BJ (cell line): ENCODE measurements at regions not wholly inside any gene's neighbourhood (a gene's known extent, or its start where the extent isn't known, plus 50 kb on each side); places are given as distances from the start of the nearest gene placed in this dataset.
"Not testable (repeated sequence)": the region's sequence is repeated elsewhere in the genome, so short reads cannot be mapped to it uniquely, and the experiment has no call there.

Source experiments
- CTCF ChIA-PET: fragments of 350-600 bp; formaldehyde crosslinking; extraction: SDS; loops from one replicate; lab custom pipeline; 2021; ENCODE audit warnings: antibody characterized with exemption, inconsistent platforms; lab: Yijun Ruan, JAX
- POLR2A ChIA-PET: fragments of 300-600 bp; sonication (Branson Sonifier 250); formaldehyde crosslinking; extraction: SDS; loops from one replicate; lab custom pipeline; 2021; ENCODE audit warnings: antibody characterized with exemption; lab: Charles Lee
- DNase-seq: peaks from one replicate; pipeline ENCODE4 v3.0.0-alpha.2; 2011; ENCODE audit warnings: low read depth
- H3K27me3 ChIP-seq: 2 replicates; pipeline ENCODE4 v1.6.0; 2011; ENCODE audit warnings: low read length; ENCODE audit not compliant: control insufficient read depth, insufficient read depth
- H3K36me3 ChIP-seq: 2 replicates; pipeline ENCODE4 v1.5.1; 2011; ENCODE audit warnings: low read length; ENCODE audit not compliant: control insufficient read depth, insufficient read depth
- H3K4me3 ChIP-seq: 2 replicates; pipeline ENCODE4 v1.5.1; 2011; ENCODE audit warnings: low read depth, mild to moderate bottlenecking, control low read depth, low read length
- TF ChIP-seq, protein P1 (sequence below): IDR thresholded peaks from 2 replicates; pipeline ENCODE4 v1.5.1; 2011; ENCODE audit warnings: low read depth, mild to moderate bottlenecking, control low read depth, inconsistent platforms, low read length, moderate library complexity; ENCODE audit not compliant: insufficient read depth

DNA sequence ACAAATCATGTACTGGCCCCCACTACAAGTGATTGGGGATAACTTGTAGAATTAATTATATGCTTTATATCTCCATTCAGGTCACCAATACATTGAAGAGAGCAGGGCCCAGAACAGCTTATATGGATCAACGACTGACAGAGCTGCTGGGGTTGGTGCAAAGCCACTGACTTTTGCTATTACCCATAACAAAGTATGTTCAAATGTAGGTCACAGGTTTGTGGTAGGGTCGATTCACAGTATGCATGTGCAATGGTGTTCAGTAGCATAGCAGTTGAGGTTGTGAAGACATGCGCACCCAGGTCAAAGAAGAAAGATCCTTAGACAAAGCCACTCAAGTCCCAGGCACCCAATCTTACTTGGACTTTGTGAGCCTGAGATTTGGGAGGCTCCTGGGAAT is 110.6 kb downstream of the NBPF8 start:
- POLR2A ChIA-PET, H3K27me3 ChIP-seq, H3K4me3 ChIP-seq, H3K36me3 ChIP-seq, CTCF ChIA-PET, DNase-seq: not testable (repeated sequence)

DNA sequence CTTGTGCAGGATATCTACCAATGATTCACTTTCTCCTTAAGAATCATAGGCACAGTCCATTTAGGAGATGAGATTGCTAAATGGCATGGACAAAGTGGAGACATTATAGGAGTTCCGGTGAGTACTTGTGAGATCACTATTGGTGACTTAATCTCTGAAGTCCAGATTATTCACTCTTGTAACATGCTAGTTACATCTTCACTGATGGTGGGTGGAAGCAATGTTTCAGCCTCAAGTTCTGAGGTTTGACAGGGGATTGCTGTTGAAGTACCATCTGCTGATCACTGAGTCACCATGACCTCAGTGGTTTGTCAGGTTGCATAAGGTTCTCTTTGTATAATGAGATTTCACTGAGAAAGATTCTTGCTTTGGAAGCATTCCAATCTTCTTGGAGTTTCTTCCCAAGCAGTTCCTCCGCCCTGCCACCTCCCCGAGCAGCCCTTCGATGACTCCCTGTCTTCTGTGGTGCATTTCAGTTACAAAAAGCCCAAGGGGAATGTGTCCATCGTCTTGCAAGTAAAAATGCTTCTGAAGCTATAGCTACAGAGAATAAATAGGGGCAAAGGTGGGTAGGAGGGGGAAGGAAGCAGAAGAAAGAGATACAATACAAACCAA is 114.7 kb downstream of the NBPF8 start:
- CTCF ChIA-PET, H3K4me3 ChIP-seq, H3K36me3 ChIP-seq, H3K27me3 ChIP-seq, DNase-seq, POLR2A ChIA-PET: not testable (repeated sequence)

- H3K27me3 ChIP-seq, POLR2A ChIA-PET: not testable (repeated sequence)
Measured at GRCh38 chr1:120531455-120531854, 116.6 kb downstream of the NBPF8 start.

GRCh38 chr1:120534361-120535047 is 119.7 kb downstream of the NBPF8 start:
- POLR2A ChIA-PET, CTCF ChIA-PET, H3K36me3 ChIP-seq, H3K27me3 ChIP-seq, DNase-seq, H3K4me3 ChIP-seq: not testable (repeated sequence)

More at GRCh38 chr1:120531455-120531854, 116.6 kb downstream of the NBPF8 start:
- H3K36me3 ChIP-seq, CTCF ChIA-PET, H3K4me3 ChIP-seq, DNase-seq: not testable (repeated sequence)

- DNase-seq: peak; percentile 60
- CTCF ChIA-PET, H3K36me3 ChIP-seq, H3K4me3 ChIP-seq, POLR2A ChIA-PET, H3K27me3 ChIP-seq: not testable (repeated sequence)
Measured at GRCh38 chr1:120535052-120535451, 120.2 kb downstream of the NBPF8 start.

DNA sequence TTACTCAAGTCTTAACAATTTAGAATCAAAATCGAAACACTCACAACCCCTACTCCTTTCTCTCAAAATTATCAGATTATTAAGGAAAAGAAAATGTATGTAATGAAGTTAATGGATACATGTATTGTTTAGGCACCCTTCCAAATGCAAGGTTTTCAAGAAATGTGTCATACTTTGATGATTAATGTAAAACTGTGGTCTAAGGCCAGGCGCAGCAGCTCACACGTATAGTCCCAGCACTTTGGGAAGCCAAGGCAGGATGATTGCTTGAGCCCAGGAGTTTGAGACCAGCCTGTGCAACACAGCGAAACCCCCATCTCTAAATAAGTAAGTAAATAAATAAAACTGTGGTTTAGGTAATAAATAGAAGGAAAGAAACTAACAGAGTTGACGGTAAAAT is 126.6 kb downstream of the NBPF8 start:
- DNase-seq, CTCF ChIA-PET, POLR2A ChIA-PET: not testable (repeated sequence)

GRCh38 chr1:120542365-120542764 is 127.5 kb downstream of the NBPF8 start:
- POLR2A ChIA-PET, DNase-seq, H3K36me3 ChIP-seq, H3K4me3 ChIP-seq, CTCF ChIA-PET, H3K27me3 ChIP-seq: not testable (repeated sequence)

More for the DNA sequence above, 126.6 kb downstream of the NBPF8 start:
- H3K36me3 ChIP-seq, H3K27me3 ChIP-seq, H3K4me3 ChIP-seq: not testable (repeated sequence)

DNA sequence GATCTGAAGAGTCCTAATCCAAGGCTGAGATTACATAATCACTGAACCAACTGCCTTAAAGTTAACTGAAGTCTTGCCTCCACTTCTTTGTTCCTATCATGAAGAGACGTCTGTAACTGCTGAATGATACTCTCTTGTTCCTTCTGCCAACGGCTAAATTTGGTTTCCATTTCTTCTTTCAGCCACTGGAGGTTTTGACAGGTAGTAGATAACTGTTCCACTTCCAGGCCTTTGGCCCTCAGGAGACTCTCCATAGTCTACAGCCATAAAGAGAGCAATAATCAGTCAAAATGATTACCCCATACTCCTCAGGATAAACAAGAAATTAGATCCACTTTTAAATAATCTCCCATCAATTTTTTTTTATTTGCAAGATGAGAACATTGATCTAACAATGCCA is 128.1 kb downstream of the NBPF8 start:
- H3K36me3 ChIP-seq, POLR2A ChIA-PET, H3K4me3 ChIP-seq, H3K27me3 ChIP-seq, CTCF ChIA-PET, DNase-seq: not testable (repeated sequence)

DNA sequence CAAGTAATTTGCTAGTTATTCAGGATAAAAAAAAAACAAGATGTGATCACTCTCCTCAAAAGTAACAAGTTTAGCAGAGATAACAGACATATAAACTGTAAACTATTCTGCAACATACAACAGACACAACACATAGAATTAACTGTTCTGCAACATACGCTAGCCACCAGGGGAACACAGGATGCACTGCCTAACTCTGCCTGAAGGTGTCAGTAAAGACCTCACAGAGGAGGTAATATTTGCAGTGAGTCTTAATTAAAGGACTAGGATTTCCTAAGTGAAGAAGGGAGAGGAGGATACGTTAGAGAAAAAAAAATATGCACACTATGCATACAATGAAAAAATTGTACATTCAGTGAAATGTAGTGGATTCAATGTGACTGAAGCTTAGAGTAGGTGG is 129.6 kb downstream of the NBPF8 start:
- CTCF ChIA-PET, DNase-seq, H3K36me3 ChIP-seq, H3K4me3 ChIP-seq, POLR2A ChIA-PET, H3K27me3 ChIP-seq: not testable (repeated sequence)
- TF ChIP-seq, protein P1, sequence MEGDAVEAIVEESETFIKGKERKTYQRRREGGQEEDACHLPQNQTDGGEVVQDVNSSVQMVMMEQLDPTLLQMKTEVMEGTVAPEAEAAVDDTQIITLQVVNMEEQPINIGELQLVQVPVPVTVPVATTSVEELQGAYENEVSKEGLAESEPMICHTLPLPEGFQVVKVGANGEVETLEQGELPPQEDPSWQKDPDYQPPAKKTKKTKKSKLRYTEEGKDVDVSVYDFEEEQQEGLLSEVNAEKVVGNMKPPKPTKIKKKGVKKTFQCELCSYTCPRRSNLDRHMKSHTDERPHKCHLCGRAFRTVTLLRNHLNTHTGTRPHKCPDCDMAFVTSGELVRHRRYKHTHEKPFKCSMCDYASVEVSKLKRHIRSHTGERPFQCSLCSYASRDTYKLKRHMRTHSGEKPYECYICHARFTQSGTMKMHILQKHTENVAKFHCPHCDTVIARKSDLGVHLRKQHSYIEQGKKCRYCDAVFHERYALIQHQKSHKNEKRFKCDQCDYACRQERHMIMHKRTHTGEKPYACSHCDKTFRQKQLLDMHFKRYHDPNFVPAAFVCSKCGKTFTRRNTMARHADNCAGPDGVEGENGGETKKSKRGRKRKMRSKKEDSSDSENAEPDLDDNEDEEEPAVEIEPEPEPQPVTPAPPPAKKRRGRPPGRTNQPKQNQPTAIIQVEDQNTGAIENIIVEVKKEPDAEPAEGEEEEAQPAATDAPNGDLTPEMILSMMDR: peak; percentile 37; the same call in 1 of the 2 replicates

DNA sequence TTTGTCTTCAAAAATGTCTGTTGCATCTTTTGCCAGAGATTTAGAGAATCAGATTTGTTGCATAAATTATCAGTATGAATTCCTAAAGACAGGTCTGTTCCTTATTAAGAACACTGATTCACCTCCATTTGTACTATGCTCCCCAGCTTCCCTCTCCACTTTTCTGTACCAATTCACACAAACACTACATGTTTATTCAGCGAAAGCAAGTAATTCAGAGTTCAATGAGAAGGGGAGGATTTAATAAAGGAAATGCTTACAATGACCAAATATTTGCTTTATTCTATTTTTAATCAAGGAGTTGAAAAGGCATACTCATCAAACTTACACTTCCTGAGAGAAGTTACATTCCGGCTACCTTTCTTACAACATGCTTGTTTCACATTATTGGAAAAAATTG is 135.5 kb downstream of the NBPF8 start:
- CTCF ChIA-PET, H3K4me3 ChIP-seq, H3K36me3 ChIP-seq, POLR2A ChIA-PET, DNase-seq, H3K27me3 ChIP-seq: not testable (repeated sequence)

DNA sequence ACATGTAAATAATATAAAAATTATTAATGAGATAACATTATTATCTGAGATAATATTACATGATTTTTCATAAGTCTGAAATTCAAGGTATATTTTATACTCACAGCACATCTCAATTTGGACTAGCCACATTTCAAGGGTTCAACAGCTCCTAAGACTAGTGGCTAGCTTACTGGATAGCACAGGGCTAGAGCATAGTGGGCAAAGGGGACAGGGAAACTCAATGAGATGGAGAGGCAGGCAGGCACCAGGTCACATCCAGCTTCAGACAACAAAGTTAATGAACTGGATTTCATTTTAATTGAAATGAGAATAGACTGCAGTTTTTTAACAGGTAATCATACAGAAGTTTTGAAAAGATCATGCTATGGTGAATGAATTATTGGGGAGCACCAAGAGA is 137.4 kb downstream of the NBPF8 start:
- CTCF ChIA-PET, H3K27me3 ChIP-seq, POLR2A ChIA-PET, H3K36me3 ChIP-seq, H3K4me3 ChIP-seq, DNase-seq: not testable (repeated sequence)

DNA sequence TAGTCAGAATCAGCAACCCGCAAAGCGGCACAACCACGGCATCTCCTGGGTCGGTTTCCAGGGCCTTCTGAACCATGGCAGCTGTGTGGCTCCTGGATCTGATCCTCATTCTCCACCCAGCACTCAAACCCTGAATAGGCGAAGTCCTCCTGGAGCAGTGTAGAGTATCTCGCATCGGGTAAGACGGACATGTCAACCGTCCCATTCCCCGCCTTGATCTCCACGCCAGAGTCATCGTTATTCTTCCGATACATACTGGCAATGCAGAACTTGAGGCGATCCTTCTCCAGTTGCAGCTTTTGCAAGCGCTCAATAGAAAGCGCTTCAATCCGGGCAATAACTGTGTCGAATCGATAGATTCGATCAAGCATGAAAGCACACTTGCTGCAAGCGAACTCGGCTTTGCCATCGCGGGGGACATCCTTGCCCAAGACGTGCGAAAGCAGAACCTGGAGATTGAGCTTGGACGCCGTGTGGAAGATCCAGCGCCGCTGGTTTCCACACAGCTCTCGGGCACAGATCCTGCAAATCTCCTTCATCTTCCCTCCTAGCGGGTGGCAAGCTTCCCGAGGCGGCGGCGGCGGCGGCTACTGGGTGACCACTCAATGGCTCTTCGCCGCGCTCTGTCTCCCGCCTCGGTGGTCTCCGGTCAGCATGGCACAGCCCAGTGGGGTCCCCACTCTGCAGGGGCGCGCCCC is 142.9 kb downstream of the NBPF8 start:
- H3K27me3 ChIP-seq, H3K36me3 ChIP-seq, DNase-seq, POLR2A ChIA-PET, CTCF ChIA-PET: not testable (repeated sequence)
- H3K4me3 ChIP-seq: peak overlapping the region; percentile 39
